H9 (cell line): ENCODE measurements at regions not wholly inside any gene's neighbourhood (a gene's known extent, or its start where the extent isn't known, plus 50 kb on each side); places are given as distances from the start of the nearest gene placed in this dataset.

Experiments
- DNase-seq: peaks from one replicate; pipeline ENCODE4 v3.0.0-alpha.2; 2017
- H2AFZ ChIP-seq: one replicate; pipeline ENCODE4 v1.6.1; 2013; ENCODE audit warnings: mild to moderate bottlenecking, low read length, control low read depth, moderate library complexity
- H2AK5ac ChIP-seq: 2 replicates; pipeline ENCODE4 v1.6.1; 2013; ENCODE audit warnings: low read length, control low read depth, mixed read lengths; ENCODE audit not compliant: insufficient read length
- H2BK120ac ChIP-seq: one replicate; pipeline ENCODE4 v1.6.1; 2013; ENCODE audit warnings: low read depth, mild to moderate bottlenecking, low read length, control low read depth, inconsistent platforms; ENCODE audit not compliant: poor library complexity, severe bottlenecking
- H2BK12ac ChIP-seq: 2 replicates; pipeline ENCODE4 v1.6.1; 2013; ENCODE audit warnings: low read length, control low read depth, mixed read lengths, low read depth; ENCODE audit not compliant: insufficient read length
- H2BK15ac ChIP-seq: 2 replicates; pipeline ENCODE4 v1.6.1; 2013; ENCODE audit warnings: low read depth, low read length, control low read depth
- H2BK20ac ChIP-seq: one replicate; pipeline ENCODE4 v1.6.1; 2013; ENCODE audit warnings: low read depth, mild to moderate bottlenecking, low read length, control low read depth, inconsistent platforms; ENCODE audit not compliant: poor library complexity, severe bottlenecking
- H2BK5ac ChIP-seq: 2 replicates; pipeline ENCODE4 v1.6.1; 2013; ENCODE audit warnings: low read length, control low read depth, mixed read lengths; ENCODE audit not compliant: insufficient read length
- H3K14ac ChIP-seq: 2 replicates; pipeline ENCODE4 v1.6.1; 2013; ENCODE audit warnings: low read length, control low read depth; ENCODE audit not compliant: insufficient read depth
- H3K18ac ChIP-seq: 2 replicates; pipeline ENCODE4 v1.6.1; 2013; ENCODE audit warnings: low read depth, mild to moderate bottlenecking, mixed read lengths, low read length, control low read depth; ENCODE audit not compliant: insufficient read length
- H3K23ac ChIP-seq: 2 replicates; pipeline ENCODE4 v1.6.1; 2013; ENCODE audit warnings: low read length, control low read depth, mixed read lengths, low read depth; ENCODE audit not compliant: insufficient read length
- H3K23me2 ChIP-seq: 2 replicates; pipeline ENCODE4 v1.6.1; 2013; ENCODE audit warnings: low read depth, mild to moderate bottlenecking, mixed read lengths, low read length, control low read depth; ENCODE audit not compliant: insufficient read length, poor library complexity, severe bottlenecking
- H3K27ac ChIP-seq: 2 replicates; pipeline ENCODE4 v1.5.1; 2013; ENCODE audit warnings: low read length, control low read depth, mixed read lengths, low read depth; ENCODE audit not compliant: insufficient read length
- H3K27me3 ChIP-seq: 2 replicates; pipeline ENCODE4 v1.6.1; 2013; ENCODE audit warnings: low read length, control low read depth, inconsistent platforms; ENCODE audit not compliant: insufficient read depth
- H3K4ac ChIP-seq: 2 replicates; pipeline ENCODE4 v1.6.1; 2013; ENCODE audit warnings: low read depth, mild to moderate bottlenecking, control low read depth, inconsistent platforms, low read length, moderate library complexity
- H3K4me1 ChIP-seq: 2 replicates; pipeline ENCODE4 v1.6.1; 2013; ENCODE audit warnings: low read length, control low read depth, inconsistent platforms; ENCODE audit not compliant: insufficient read depth
- H3K4me2 ChIP-seq: 2 replicates; pipeline ENCODE4 v1.6.1; 2013; ENCODE audit warnings: low read length, control low read depth, mixed read lengths; ENCODE audit not compliant: insufficient read length, insufficient read depth
- H3K56ac ChIP-seq: 2 replicates; pipeline ENCODE4 v1.6.1; 2013; ENCODE audit warnings: low read depth, mild to moderate bottlenecking, mixed read lengths, low read length, control low read depth; ENCODE audit not compliant: insufficient read length
- H3K79me1 ChIP-seq: 2 replicates; pipeline ENCODE4 v1.6.1; 2013; ENCODE audit warnings: low read depth, mild to moderate bottlenecking, moderate library complexity, low read length, control low read depth, inconsistent platforms; ENCODE audit not compliant: insufficient read depth, poor library complexity, severe bottlenecking
- H3K79me2 ChIP-seq: 2 replicates; pipeline ENCODE4 v1.6.1; 2013; ENCODE audit warnings: low read length, control low read depth, inconsistent platforms; ENCODE audit not compliant: insufficient read depth
- H3K9ac ChIP-seq: 2 replicates; pipeline ENCODE4 v1.6.1; 2013; ENCODE audit warnings: low read length, control low read depth, mixed read lengths; ENCODE audit not compliant: insufficient read length; ENCODE audit errors: extremely low read depth
- H3K9me3 ChIP-seq: one replicate; pipeline ENCODE4 v1.6.1; 2013; ENCODE audit warnings: low read depth, low read length, inconsistent platforms; ENCODE audit not compliant: control insufficient read depth
- H3T11ph ChIP-seq: one replicate; pipeline ENCODE4 v1.6.1; 2013; ENCODE audit warnings: mild to moderate bottlenecking, low read length, control low read depth, inconsistent platforms
- H4K20me1 ChIP-seq: one replicate; pipeline ENCODE4 v1.6.1; 2013; ENCODE audit not compliant: control insufficient read depth, insufficient read length, insufficient read depth
- H4K5ac ChIP-seq: 2 replicates; pipeline ENCODE4 v1.6.1; 2013; ENCODE audit warnings: low read depth, mild to moderate bottlenecking, mixed read lengths, low read length, control low read depth; ENCODE audit not compliant: insufficient read length
- H4K8ac ChIP-seq: replicated peaks from 2 replicates; pipeline ENCODE4 v1.6.1; 2013; ENCODE audit warnings: low read length, control low read depth, mixed read lengths, low read depth; ENCODE audit not compliant: insufficient read length
- H4K91ac ChIP-seq: 2 replicates; pipeline ENCODE4 v1.6.1; 2013; ENCODE audit warnings: low read depth, mild to moderate bottlenecking, moderate library complexity, mixed read lengths, low read length, control low read depth; ENCODE audit not compliant: insufficient read length
- H3K27ac Mint-ChIP-seq, 3 experiments: 2 replicates in 2 of 3; 3 replicates in 1 of 3; pipeline ENCODE4 v1.8.0; 2020 to 2021; ENCODE audit warnings: mixed read lengths in 3 of 3, mild to moderate bottlenecking in 1 of 3, moderate library complexity in 1 of 3
- H3K27me3 Mint-ChIP-seq: 2 replicates; pipeline ENCODE4 v1.8.0; 2021; ENCODE audit warnings: low read depth, mild to moderate bottlenecking, moderate library complexity, mixed read lengths
- H3K36me3 Mint-ChIP-seq, 3 experiments: 2 replicates in 2 of 3; 3 replicates in 1 of 3; pipeline ENCODE4 v1.8.0; 2020 to 2021; ENCODE audit warnings: low read depth in 3 of 3, mixed read lengths in 3 of 3; ENCODE audit not compliant: insufficient read depth in 1 of 3
- H3K4me1 Mint-ChIP-seq, 2 experiments: 2 replicates each; pipeline ENCODE4 v1.8.0; 2020; ENCODE audit warnings: mixed read lengths in 2 of 2
- H3K4me3 Mint-ChIP-seq, 2 experiments: 2 replicates in 1 of 2; 3 replicates in 1 of 2; pipeline ENCODE4 v1.8.0; 2020 to 2021; ENCODE audit warnings: mild to moderate bottlenecking in 2 of 2, mixed read lengths in 2 of 2, moderate library complexity in 1 of 2
- H3K9me3 Mint-ChIP-seq, 2 experiments: 2 replicates in 1 of 2; 3 replicates in 1 of 2; pipeline ENCODE4 v1.8.0; 2020; ENCODE audit warnings: mild to moderate bottlenecking in 2 of 2, mixed read lengths in 2 of 2, moderate library complexity in 1 of 2
- CTCF ChIP-seq: fragments of 200-600 bp; sonication (generic); conservative IDR thresholded peaks from 3 replicates; pipeline ENCODE4 v1.8.0; 2021; ENCODE audit warnings: antibody characterized with exemption, mild to moderate bottlenecking
- WGBS: extraction: QIAGEN DNeasy Blood & Tissue Kit; methylation state at CpG from one replicate; pipeline ENCODE4 v1.1.7; 2013; ENCODE audit warnings: missing lambda C conversion rate, low lambda C conversion rate, mixed read lengths; ENCODE audit not compliant: insufficient read length; ENCODE audit errors: extremely low coverage; 5-methylcytosine and 5-hydroxymethylcytosine counted together

- Mint-ChIP-seq H3K4me1 (no peaks in the 10 kb centered on the region), H3K9me3 (no peaks in the 10 kb centered on the region), H3K4me3 (no peak overlapping the region), H3K27me3 (no peaks in the 10 kb centered on the region), H3K36me3 (no peaks in the 10 kb centered on the region), H3K27ac (no peak overlapping the region)
- H3K18ac ChIP-seq: no peak overlapping the region
- no peak overlapping the region for H3K4me2 ChIP-seq
- no peaks in the 10 kb centered on the region for H4K20me1 ChIP-seq
- H2BK20ac ChIP-seq: no peak overlapping the region
- H3K4ac ChIP-seq: no peak overlapping the region
- no peak overlapping the region for H3K9ac ChIP-seq
- no peaks in the 10 kb centered on the region for H3K4me1 ChIP-seq
- TF ChIP-seq CTCF: no peak
- H3K23me2 ChIP-seq: no peaks in the 10 kb centered on the region
- no peak overlapping the region for H3T11ph ChIP-seq
- no peak overlapping the region for H4K8ac ChIP-seq
- no peak overlapping the region for H3K27ac ChIP-seq
- no peak overlapping the region for H2BK15ac ChIP-seq
- no CpG with 5 or more reads among the region's 6 CpGs for WGBS
- no peaks in the 10 kb centered on the region for H3K79me2 ChIP-seq
- no peak overlapping the region for H4K5ac ChIP-seq
- no peaks in the 10 kb centered on the region for H3K27me3 ChIP-seq
- no peak overlapping the region for H2BK12ac ChIP-seq
- no peak overlapping the region for H2AK5ac ChIP-seq
- H4K91ac ChIP-seq: no peak overlapping the region
- no peak overlapping the region for H2AFZ ChIP-seq
- H3K9me3 ChIP-seq: no peaks in the 10 kb centered on the region
- no peak overlapping the region for H3K56ac ChIP-seq
- no peaks in the 10 kb centered on the region for H3K79me1 ChIP-seq
- no peak overlapping the region for H3K23ac ChIP-seq
- no peak overlapping the region for H2BK120ac ChIP-seq
- DNase-seq: no peak
- no peak overlapping the region for H3K14ac ChIP-seq
- no peak overlapping the region for H2BK5ac ChIP-seq
Observed at GRCh38 chr12:92630968-92631367, 71.8 kb upstream of the PLEKHG7 start.
